ENCODE measurements at regions not wholly inside any gene's neighbourhood (a gene's known extent, or its start where the extent isn't known, plus 50 kb on each side); places are given as distances from the start of the nearest gene placed in this dataset.
A peak's percentile ranks its signal among the peaks of the same experiment; 100 is the strongest.

DNA sequence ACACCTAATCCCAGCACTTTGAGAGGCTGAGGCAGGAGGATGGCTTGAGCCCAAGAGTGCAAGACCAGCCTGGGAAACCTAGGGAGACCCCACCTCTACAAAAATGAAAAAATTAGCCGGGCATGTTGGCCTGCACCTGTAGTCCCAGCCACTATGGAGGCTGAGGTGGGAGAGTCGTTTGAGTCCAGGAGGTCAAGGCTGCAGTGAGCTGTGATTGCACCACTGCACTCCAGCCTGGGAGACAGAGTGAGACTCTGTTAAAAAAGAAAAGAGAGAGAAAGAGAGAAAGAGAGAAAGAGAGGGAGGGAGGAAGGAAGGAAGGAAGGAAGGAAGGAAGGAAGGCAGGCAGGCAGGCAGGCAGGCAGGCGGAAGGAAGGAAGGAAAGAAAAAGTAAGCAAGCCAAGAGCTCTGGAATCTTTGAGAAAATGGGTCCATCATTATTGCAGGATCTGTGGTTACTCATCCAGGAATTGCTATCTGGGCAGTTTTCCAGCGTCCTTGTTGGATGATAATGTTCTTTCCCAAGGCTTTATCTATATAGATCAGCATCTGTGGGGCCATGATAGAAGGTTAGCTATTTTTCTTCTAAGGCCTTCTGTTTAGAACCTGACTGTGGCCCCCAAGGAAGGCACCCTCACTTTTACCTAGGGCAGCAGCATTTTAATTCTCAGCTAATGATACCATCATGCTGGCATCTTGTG lies 533.2 kb upstream of the CDH5 start:
- Histone ChIP-seq H3K4me2 (ENCODE audit: extremely low read depth, insufficient read depth, low read length) (no peak overlapping the region), H3K36me3 (ENCODE audit: control insufficient read depth, insufficient read depth, low read length) (no peaks in the 10 kb centered on the region), H3K4me1 (ENCODE audit: control insufficient read depth, extremely low read depth, insufficient read depth, low read length) (no peaks in the 10 kb centered on the region), H4K20me1 (ENCODE audit: control insufficient read depth, extremely low read depth, insufficient read depth, low read length) (no peaks in the 10 kb centered on the region), H3K9ac (ENCODE audit: insufficient read depth, low read length) (no peak overlapping the region), H3K27me3 (ENCODE audit: control insufficient read depth, insufficient read depth, low read length) (no peaks in the 10 kb centered on the region), H3K79me2 (ENCODE audit: control insufficient read depth, insufficient read depth, low read length) (no peaks in the 10 kb centered on the region), H3K4me3 (replicated peaks in 1 of 4; ENCODE audit: control extremely low read depth in 1 of 4, insufficient read depth in 1 of 4, low read depth in 3 of 4, low read length in 4 of 4) (no peak overlapping the region), H3K9me3 (ENCODE audit: control insufficient read depth, insufficient read depth, low read depth, low read length) (no peaks in the 10 kb centered on the region), H3K27ac (ENCODE audit: insufficient read depth, low read length) (no peak overlapping the region), H2AFZ (ENCODE audit: low read length) (no peak overlapping the region)
- TF ChIP-seq EZH2 (IDR thresholded peaks at IDR 0.05; ENCODE audit: low read length, missing control alignments) (no peak), CTCF (conservative IDR thresholded peaks at IDR 0.05 in 1 of 2, IDR thresholded peaks at IDR 0.05 in 1 of 2; ENCODE audit: low read depth in 1 of 2, low read length in 2 of 2) (no peak)
- peak; percentile 64 to 84 for DNase-seq (ENCODE audit: low read depth in 2 of 2)

DNA sequence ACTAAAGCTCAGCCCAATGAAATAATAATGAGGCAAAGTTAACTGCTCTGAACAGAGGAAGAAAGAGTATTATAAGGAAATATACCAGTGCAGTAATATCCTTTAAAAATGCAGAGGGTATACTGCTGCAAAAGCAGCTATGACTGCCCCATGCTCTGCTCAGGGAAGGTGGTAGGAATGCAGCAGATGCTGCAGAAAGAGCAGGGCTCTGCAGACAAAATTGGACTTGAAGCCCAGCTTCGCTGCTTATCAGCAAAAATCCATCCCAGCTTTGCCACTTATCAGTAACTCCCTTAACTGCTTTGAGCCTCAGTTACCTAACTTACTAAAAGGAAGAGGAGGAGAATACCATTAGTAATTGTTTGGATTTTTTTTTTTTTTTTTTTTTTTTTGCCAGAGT lies 533.8 kb upstream of the CDH5 start:
- Histone ChIP-seq H3K27ac (ENCODE audit: insufficient read depth, low read length) (no peak overlapping the region), H3K9ac (ENCODE audit: insufficient read depth, low read length) (no peak overlapping the region), H3K79me2 (ENCODE audit: control insufficient read depth, insufficient read depth, low read length) (no peaks in the 10 kb centered on the region), H3K9me3 (ENCODE audit: control insufficient read depth, insufficient read depth, low read depth, low read length) (no peaks in the 10 kb centered on the region), H3K4me2 (ENCODE audit: extremely low read depth, insufficient read depth, low read length) (no peak overlapping the region), H3K4me3 (replicated peaks in 1 of 4; ENCODE audit: control extremely low read depth in 1 of 4, insufficient read depth in 1 of 4, low read depth in 3 of 4, low read length in 4 of 4) (no peak overlapping the region), H2AFZ (ENCODE audit: low read length) (no peak overlapping the region), H3K36me3 (ENCODE audit: control insufficient read depth, insufficient read depth, low read length) (no peaks in the 10 kb centered on the region), H3K4me1 (ENCODE audit: control insufficient read depth, extremely low read depth, insufficient read depth, low read length) (no peaks in the 10 kb centered on the region), H3K27me3 (ENCODE audit: control insufficient read depth, insufficient read depth, low read length) (no peaks in the 10 kb centered on the region), H4K20me1 (ENCODE audit: control insufficient read depth, extremely low read depth, insufficient read depth, low read length) (no peaks in the 10 kb centered on the region)
- DNase-seq (ENCODE audit: low read depth in 2 of 2): no peak
- TF ChIP-seq EZH2 (IDR thresholded peaks at IDR 0.05; ENCODE audit: low read length, missing control alignments) (no peak), CTCF (conservative IDR thresholded peaks at IDR 0.05 in 1 of 2, IDR thresholded peaks at IDR 0.05 in 1 of 2; ENCODE audit: low read depth in 1 of 2, low read length in 2 of 2) (no peak)

DNA sequence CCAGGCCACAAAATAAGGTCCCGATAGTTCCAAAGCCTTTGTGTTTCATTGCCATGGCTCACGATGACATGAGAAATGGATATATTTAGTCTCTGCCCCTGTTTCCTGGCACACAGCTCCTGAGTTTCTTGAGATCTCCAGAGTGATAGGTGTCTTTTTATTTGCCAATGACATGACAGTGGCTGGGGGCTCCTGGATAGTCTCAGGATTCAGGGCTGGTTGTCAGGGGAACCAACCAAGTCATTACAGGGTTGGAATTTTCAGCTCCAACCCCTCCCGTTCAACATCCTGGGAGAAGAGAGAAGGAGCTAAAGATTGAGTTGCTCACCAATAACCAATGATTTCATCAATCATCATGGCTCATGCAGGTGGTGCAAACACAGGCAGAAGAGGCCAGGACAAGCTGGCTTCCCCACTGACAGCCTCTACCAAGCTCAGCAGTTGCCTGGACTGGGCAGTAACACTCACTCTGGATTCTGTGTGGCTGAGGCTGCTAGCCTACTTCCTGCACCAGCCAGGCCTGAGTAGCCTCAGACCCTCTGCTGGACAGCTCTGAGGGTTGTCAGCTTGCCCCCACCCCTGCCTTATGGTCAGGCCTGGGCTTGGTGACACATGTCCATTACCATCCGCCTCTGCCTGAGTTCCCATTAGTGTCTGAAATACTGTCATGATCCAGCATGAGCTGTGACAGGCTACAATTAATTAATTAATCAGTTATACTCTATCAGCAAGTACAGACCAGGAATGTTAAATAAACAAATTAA lies 534.4 kb upstream of the CDH5 start:
- no peaks in the 10 kb centered on the region for H3K4me1 ChIP-seq (ENCODE audit: control insufficient read depth, extremely low read depth, insufficient read depth, low read length)
- no peak for DNase-seq (ENCODE audit: low read depth in 2 of 2)
- H3K27ac ChIP-seq (ENCODE audit: insufficient read depth, low read length): no peak overlapping the region
- TF ChIP-seq CTCF (conservative IDR thresholded peaks at IDR 0.05 in 1 of 2, IDR thresholded peaks at IDR 0.05 in 1 of 2; ENCODE audit: low read depth in 1 of 2, low read length in 2 of 2): no peak
- TF ChIP-seq EZH2 (IDR thresholded peaks at IDR 0.05; ENCODE audit: low read length, missing control alignments): no peak
- H3K79me2 ChIP-seq (ENCODE audit: control insufficient read depth, insufficient read depth, low read length): no peaks in the 10 kb centered on the region
- no peak overlapping the region for H3K9ac ChIP-seq (ENCODE audit: insufficient read depth, low read length)
- no peaks in the 10 kb centered on the region for H3K36me3 ChIP-seq (ENCODE audit: control insufficient read depth, insufficient read depth, low read length)
- no peaks in the 10 kb centered on the region for H4K20me1 ChIP-seq (ENCODE audit: control insufficient read depth, extremely low read depth, insufficient read depth, low read length)
- no peak overlapping the region for H3K4me3 ChIP-seq (replicated peaks in 1 of 4; ENCODE audit: control extremely low read depth in 1 of 4, insufficient read depth in 1 of 4, low read depth in 3 of 4, low read length in 4 of 4)
- H3K4me2 ChIP-seq (ENCODE audit: extremely low read depth, insufficient read depth, low read length): no peak overlapping the region
- H3K9me3 ChIP-seq (ENCODE audit: control insufficient read depth, insufficient read depth, low read depth, low read length): no peaks in the 10 kb centered on the region
- no peaks in the 10 kb centered on the region for H3K27me3 ChIP-seq (ENCODE audit: control insufficient read depth, insufficient read depth, low read length)
- H2AFZ ChIP-seq (ENCODE audit: low read length): no peak overlapping the region
